ENCODE measurements at regions not wholly inside any gene's neighbourhood (a gene's known extent, or its start where the extent isn't known, plus 50 kb on each side); places are given as distances from the start of the nearest gene placed in this dataset.

GRCh38 chr4:187227907-187228704, 504.4 kb upstream of the FAT1 start:
- Histone ChIP-seq H3K4me1 (ENCODE audit: control insufficient read depth, insufficient read depth, low read length) (no peaks in the 10 kb centered on the region), H3K36me3 (ENCODE audit: control insufficient read depth, insufficient read depth, low read length) (no peaks in the 10 kb centered on the region), H3K27me3 (ENCODE audit: control insufficient read depth, insufficient read depth, low read length) (no peaks in the 10 kb centered on the region), H3K27ac (ENCODE audit: low read length) (no peak overlapping the region), H3K4me3 (ENCODE audit: low read length) (no peak overlapping the region), H3K9me3 (ENCODE audit: control insufficient read depth, insufficient read depth, low read length) (peaks cover 2% of the 10 kb centered on the region)
- no peaks in the 10 kb centered on the region for H3K4me1 Mint-ChIP-seq
- DNase-seq (no peak), ATAC-seq (no peak)
- H3K9me3 Mint-ChIP-seq: peaks cover 21% of the 10 kb centered on the region in 2 donors
- TF ChIP-seq CTCF (IDR thresholded peaks at IDR 0.05): no peak
- no peak overlapping the region for H3K27ac Mint-ChIP-seq
- no peaks in the 10 kb centered on the region for H3K27me3 Mint-ChIP-seq (ENCODE audit: low read depth in 2 of 2)
- intact Hi-C loops (cut with micrococcal nuclease): no loop called here
- H3K36me3 Mint-ChIP-seq: peaks cover 14% of the 10 kb centered on the region
- no peak overlapping the region for H3K4me3 Mint-ChIP-seq
- 74% methylated on average over 4 of the region's 6 CpGs for WGBS (ENCODE audit: insufficient coverage)

GRCh38 chr4:187232196-187232595, 508.5 kb upstream of the FAT1 start:
- peaks cover 6% of the 10 kb centered on the region for H3K36me3 Mint-ChIP-seq
- ATAC-seq (no peak), DNase-seq (no peak)
- H3K27me3 ChIP-seq (ENCODE audit: control insufficient read depth, insufficient read depth, low read length): no peaks in the 10 kb centered on the region
- no peaks in the 10 kb centered on the region for H3K4me1 Mint-ChIP-seq
- H3K4me3 ChIP-seq (ENCODE audit: low read length): no peak overlapping the region
- peaks cover 6% of the 10 kb centered on the region for H3K9me3 ChIP-seq (ENCODE audit: control insufficient read depth, insufficient read depth, low read length)
- no peak for TF ChIP-seq CTCF (IDR thresholded peaks at IDR 0.05)
- no peaks in the 10 kb centered on the region for H3K27me3 Mint-ChIP-seq (ENCODE audit: low read depth in 2 of 2)
- WGBS (ENCODE audit: insufficient coverage): 71% methylated on average over 1 of the region's 3 CpGs
- peaks cover 7 to 17% of the 10 kb centered on the region in 2 donors for H3K9me3 Mint-ChIP-seq
- H3K27ac Mint-ChIP-seq: no peak overlapping the region
- H3K4me1 ChIP-seq (ENCODE audit: control insufficient read depth, insufficient read depth, low read length): no peaks in the 10 kb centered on the region
- no peaks in the 10 kb centered on the region for H3K36me3 ChIP-seq (ENCODE audit: control insufficient read depth, insufficient read depth, low read length)
- intact Hi-C loops (cut with micrococcal nuclease): no loop called here
- H3K27ac ChIP-seq (ENCODE audit: low read length): no peak overlapping the region
- H3K4me3 Mint-ChIP-seq: no peak overlapping the region

GRCh38 chr4:187232796-187233195, 509.1 kb upstream of the FAT1 start:
- no peak for DNase-seq
- no peak overlapping the region for H3K27ac Mint-ChIP-seq
- H3K36me3 Mint-ChIP-seq: peaks cover 6% of the 10 kb centered on the region
- 68% methylated on average over 2 of the region's 2 CpGs for WGBS (ENCODE audit: insufficient coverage)
- H3K27me3 ChIP-seq (ENCODE audit: control insufficient read depth, insufficient read depth, low read length): no peaks in the 10 kb centered on the region
- H3K4me1 Mint-ChIP-seq: no peaks in the 10 kb centered on the region
- H3K36me3 ChIP-seq (ENCODE audit: control insufficient read depth, insufficient read depth, low read length): no peaks in the 10 kb centered on the region
- H3K4me3 ChIP-seq (ENCODE audit: low read length): no peak overlapping the region
- intact Hi-C loops (cut with micrococcal nuclease): no loop called here
- no peak overlapping the region for H3K27ac ChIP-seq (ENCODE audit: low read length)
- no peak for ATAC-seq
- H3K4me1 ChIP-seq (ENCODE audit: control insufficient read depth, insufficient read depth, low read length): no peaks in the 10 kb centered on the region
- no peak overlapping the region for H3K4me3 Mint-ChIP-seq
- peaks cover 7 to 17% of the 10 kb centered on the region in 2 donors for H3K9me3 Mint-ChIP-seq
- peaks cover 6% of the 10 kb centered on the region for H3K9me3 ChIP-seq (ENCODE audit: control insufficient read depth, insufficient read depth, low read length)
- TF ChIP-seq CTCF (IDR thresholded peaks at IDR 0.05): no peak
- H3K27me3 Mint-ChIP-seq (ENCODE audit: low read depth in 2 of 2): no peaks in the 10 kb centered on the region
